22Rv1 (cell line): ENCODE measurements at regions not wholly inside any gene's neighbourhood (a gene's known extent, or its start where the extent isn't known, plus 50 kb on each side); places are given as distances from the start of the nearest gene placed in this dataset.

Experiments used
- CTCF ChIP-seq: fragments of 450-650 bp; IDR thresholded peaks from 2 replicates; pipeline ENCODE4 v1.5.1; 2017; ENCODE audit warnings: mild to moderate bottlenecking
- ZFX ChIP-seq: fragments of 450-650 bp; IDR thresholded peaks from 2 replicates; pipeline ENCODE4 v1.6.1; 2017; ENCODE audit warnings: antibody characterized with exemption, borderline replicate concordance

DNA sequence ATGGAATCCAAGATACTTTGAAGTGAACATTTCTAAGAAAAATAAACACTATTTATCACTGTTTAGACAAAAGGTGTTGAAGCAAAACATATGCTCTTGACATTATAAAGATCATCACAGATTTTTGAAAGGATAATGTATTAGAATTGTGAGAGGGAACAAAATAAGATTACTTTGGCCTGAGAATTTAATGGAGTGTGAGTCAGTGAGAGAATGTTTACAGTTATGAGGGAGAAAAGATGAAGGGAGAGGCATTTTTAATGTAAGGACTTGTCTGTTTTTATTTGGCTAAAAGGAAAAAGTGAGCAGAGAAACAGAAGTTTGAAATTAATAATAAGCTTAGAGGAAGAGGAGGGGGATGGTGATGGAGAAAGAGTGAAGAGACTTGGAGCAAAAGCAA is 1010.1 kb downstream of the EFNA5 start:
- no peak for TF ChIP-seq CTCF
- no peak for TF ChIP-seq ZFX
